Ramos (cell line): ENCODE measurements at regions not wholly inside any gene's neighbourhood (a gene's known extent, or its start where the extent isn't known, plus 50 kb on each side); places are given as distances from the start of the nearest gene placed in this dataset.

Experiments
- in situ Hi-C: fragments of 300-500 bp; cut with MboI; formaldehyde crosslinking; loops from one replicate; pipeline ENCODE4 v1.14.3; 2022; ENCODE audit warnings: low sequenced_read_pairs; ENCODE audit not compliant: unreplicated experiment

GRCh38 chr3:102529452-102529851, 94.6 kb downstream of the ZPLD1 start:
- in situ Hi-C loops = loop anchor here (25.0 kb wide), 1 partner anchor 717 kb away; no protein-coding TSS in a partner anchor

- in situ Hi-C loops = loop anchor here (25.0 kb wide), 1 partner anchor 718 kb away; no protein-coding TSS in a partner anchor
Observed at GRCh38 chr3:102530415-102531181, 95.8 kb downstream of the ZPLD1 start.

DNA sequence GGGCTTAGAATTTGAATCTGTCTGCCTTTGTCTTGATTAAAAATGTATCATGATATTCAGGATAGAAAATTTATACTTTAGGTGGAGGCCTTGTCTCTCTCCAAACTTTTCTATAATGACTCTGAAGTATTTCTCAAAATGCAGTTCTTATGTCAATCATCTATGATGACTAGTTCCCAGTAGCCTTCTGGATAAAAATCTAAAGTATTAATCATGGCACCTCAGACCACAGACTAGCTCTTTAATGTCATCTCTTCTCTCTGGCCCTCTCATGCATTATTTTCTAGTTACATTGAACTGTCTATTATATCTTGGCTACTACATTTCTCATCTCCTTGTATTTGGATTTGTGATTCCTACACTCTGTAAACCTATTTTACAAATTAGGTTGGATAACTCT, 96.9 kb downstream of the ZPLD1 start:
- in situ Hi-C loops = loop anchor here (25.0 kb wide), 1 partner anchor 719 kb away; no protein-coding TSS in a partner anchor

GRCh38 chr3:102532901-102533300, 98.1 kb downstream of the ZPLD1 start:
- in situ Hi-C loops = loop anchor here (25.0 kb wide), 1 partner anchor 721 kb away; no protein-coding TSS in a partner anchor

- in situ Hi-C loops = loop anchor here (25.0 kb wide), 1 partner anchor 721 kb away; no protein-coding TSS in a partner anchor
Observed at GRCh38 chr3:102533784-102534183, 99.0 kb downstream of the ZPLD1 start.

DNA sequence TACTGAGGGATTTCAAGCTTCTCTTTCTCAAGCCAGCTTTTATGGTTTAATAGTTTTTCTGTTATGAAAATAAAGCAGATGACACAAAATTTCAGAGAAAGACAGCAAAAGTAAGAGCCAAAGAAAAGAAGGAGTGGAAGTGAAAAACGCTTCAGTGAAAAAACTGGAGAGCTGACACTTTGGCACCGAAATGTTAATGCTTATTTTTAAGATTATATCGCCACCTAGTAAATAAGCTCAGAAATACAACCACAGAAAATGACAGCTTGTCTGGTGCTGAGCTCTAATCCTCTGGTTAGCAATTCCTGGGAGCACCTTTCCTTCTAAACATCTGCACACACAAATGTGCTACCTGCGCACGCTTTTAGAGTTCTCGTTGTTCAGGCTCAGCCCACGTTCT, 101.6 kb downstream of the ZPLD1 start:
- in situ Hi-C loops = loop anchor here (5.0 to 25.0 kb wide), 2 partner anchors 304 to 724 kb away; no protein-coding TSS in a partner anchor

DNA sequence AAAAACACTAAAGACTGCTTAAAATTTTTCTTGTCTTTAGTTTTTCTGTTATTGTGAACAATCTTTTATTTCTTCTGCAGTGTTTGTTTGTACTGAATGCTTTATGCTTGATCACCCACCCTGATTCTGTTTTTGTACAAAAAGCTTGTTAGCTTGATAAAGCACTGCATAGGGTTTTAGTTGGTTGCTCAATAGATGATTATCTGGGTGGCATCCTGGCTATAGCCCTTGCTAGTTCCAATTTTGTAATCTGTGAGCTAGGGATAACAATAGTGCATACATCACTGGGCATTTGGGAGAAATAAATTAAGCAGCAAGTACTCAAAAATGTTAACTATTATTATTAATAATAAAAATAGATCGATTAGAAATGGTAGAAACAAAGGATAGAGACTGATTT, 102.3 kb downstream of the ZPLD1 start:
- in situ Hi-C loops = loop anchor here (5.0 to 25.0 kb wide), 2 partner anchors 305 to 725 kb away; no protein-coding TSS in a partner anchor

DNA sequence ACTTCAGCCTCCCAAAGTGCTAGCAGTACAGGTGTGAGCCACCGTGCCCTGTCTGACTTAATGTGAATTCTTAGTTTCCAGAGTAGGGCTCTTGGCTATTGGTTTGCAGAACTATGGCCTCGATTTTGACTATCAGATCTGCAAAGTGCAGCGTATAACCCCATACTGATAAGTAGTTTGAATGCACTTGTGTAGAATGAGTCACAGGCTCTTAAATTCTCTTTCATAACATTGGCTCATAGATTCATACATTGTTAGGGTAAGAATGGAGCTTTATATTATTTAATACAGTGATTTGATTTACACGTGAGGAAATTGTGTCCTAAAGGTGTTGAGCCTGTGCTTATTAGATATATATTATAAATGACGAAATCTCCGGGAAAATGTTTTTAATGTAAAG, 109.9 kb downstream of the ZPLD1 start:
- in situ Hi-C loops = loop anchor here (25.0 kb wide), 1 partner anchor 732 kb away; no protein-coding TSS in a partner anchor

GRCh38 chr3:102545276-102545675, 110.5 kb downstream of the ZPLD1 start:
- in situ Hi-C loops = loop anchor here (25.0 kb wide), 1 partner anchor 733 kb away; no protein-coding TSS in a partner anchor

GRCh38 chr3:102553876-102554275, 119.1 kb downstream of the ZPLD1 start:
- in situ Hi-C loops = no loop called here

- in situ Hi-C loops = no loop called here
Observed at GRCh38 chr3:102570511-102570910, 135.7 kb downstream of the ZPLD1 start.

DNA sequence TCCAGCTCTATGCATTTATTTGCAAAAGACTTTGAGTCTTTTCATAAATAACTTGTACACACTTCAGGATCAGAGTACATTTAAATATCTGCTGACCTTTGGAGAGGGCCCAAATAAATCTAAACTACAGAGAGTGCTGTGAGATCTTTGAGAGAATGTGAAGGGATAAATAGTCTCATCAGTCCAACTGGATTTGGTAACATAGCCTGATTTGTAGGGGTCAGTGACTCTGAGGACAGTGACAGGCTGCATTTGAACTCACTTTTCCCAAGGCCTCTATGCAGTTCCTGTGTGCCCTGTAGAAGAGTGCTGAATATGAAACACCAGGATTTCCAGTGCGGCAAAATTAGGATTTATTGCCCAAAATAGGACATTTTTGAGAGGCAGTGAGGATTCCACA, 136.2 kb downstream of the ZPLD1 start:
- in situ Hi-C loops = no loop called here

DNA sequence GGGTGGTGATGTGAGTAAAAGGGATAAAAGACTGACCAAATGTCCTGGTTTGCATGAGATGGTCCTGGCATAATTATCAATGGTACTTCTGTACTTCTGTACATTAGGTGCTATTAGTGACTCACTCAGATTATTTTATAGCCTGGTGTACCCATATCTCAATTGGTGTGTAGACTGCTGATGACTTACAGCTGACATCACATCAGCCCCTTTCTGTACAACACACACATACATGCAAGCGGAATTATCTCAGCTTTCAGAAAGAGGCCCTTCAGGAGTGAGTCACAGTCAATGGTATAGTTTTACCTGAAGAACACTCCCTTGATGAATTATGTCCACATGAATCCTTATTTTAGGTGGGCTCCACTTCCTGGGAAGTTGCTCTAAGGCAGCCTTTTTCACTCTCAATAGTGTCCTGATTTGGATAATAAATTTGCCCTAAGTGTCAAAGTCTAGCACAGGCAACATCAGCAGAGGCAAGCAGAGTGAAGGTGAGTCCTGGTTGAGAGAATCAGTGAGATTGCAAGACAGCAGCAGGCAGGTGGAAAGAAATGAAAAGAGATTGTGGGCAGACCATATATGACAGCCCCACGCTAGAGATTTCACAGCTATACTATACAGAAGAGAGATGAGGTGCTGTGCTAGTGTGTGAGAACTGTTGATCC, 137.0 kb downstream of the ZPLD1 start:
- in situ Hi-C loops = no loop called here

GRCh38 chr3:102573483-102574028, 138.7 kb downstream of the ZPLD1 start:
- in situ Hi-C loops = no loop called here

DNA sequence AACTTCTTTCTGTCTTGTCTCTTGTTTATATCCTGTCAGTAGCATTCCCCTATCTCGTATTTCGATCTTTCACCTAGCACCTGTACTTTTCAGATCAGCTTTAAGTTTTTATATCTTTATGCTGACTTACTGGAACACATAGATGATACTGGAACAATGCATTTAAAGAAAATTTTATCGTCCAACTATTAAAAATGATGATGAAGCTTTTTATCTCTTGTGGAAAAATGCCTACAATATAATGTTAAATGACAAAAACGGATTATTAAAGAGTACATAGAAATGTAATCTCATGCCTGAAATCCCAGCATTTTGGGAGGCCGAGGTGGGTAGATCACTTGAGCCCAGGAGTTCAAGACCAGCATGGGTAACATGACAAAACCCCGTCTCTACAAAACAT, 139.5 kb downstream of the ZPLD1 start:
- in situ Hi-C loops = no loop called here

GRCh38 chr3:102576651-102577050, 141.8 kb downstream of the ZPLD1 start:
- in situ Hi-C loops = no loop called here

- in situ Hi-C loops = no loop called here
Observed at GRCh38 chr3:102577082-102577789, 142.4 kb downstream of the ZPLD1 start.

- in situ Hi-C loops = no loop called here
Observed at GRCh38 chr3:102580760-102581159, 145.9 kb downstream of the ZPLD1 start.

DNA sequence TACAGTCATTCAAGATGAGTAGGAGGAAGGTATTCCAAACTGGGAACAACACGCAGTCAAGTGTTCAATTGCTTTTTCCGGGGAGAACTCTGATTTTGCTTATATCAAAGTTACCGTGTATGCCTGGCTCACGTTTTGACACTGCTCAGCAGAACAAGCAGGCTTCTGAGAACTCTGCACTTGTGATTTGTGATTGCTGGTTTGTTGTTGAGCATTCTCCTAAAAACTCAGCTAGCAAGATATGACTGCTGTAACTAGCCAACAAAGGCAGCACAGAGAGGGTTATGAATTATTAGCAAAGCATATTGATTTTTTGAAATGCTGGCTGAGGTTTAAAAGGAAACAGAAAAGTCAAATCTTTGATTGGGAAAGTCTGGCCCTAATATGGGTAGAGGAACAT, 151.7 kb downstream of the ZPLD1 start:
- in situ Hi-C loops = no loop called here
